Endothelial cell of umbilical vein (primary cell): ENCODE measurements at regions not wholly inside any gene's neighbourhood (a gene's known extent, or its start where the extent isn't known, plus 50 kb on each side); places are given as distances from the start of the nearest gene placed in this dataset.

Experiments used
- BruUV-seq: library from RNA; stranded (reverse); fragments of 400-500 nt; replicated peaks from 2 replicates; lab custom pipeline; 2021; lab: Mats Ljungman, UMichigan
- CTCF ChIA-PET: fragments of 300-600, 350-600 bp; sonication (Branson Sonifier 250); formaldehyde crosslinking; loops from one replicate; lab custom pipeline; 2021; ENCODE audit warnings: antibody characterized with exemption, inconsistent platforms; lab: Charles Lee
- POLR2A ChIA-PET: fragments of 300-600, 350-600 bp; sonication (Branson Sonifier 250); formaldehyde crosslinking; loops from one replicate; lab custom pipeline; 2021; ENCODE audit warnings: antibody characterized with exemption, inconsistent platforms; lab: Charles Lee
- DNase-seq: peaks from one replicate; pipeline ENCODE4 v3.0.0-alpha.2; 2011; ENCODE audit warnings: low read depth, low spot score
- FAIRE-seq: peaks from 2 replicates; lab custom pipeline; 2011; peaks lifted over from hg19 to GRCh38; lab: Jason Lieb, UNC
- H2AFZ ChIP-seq: 2 replicates; pipeline ENCODE4 v1.6.0; 2012; ENCODE audit warnings: low read depth, low read length, control low read depth, inconsistent platforms
- H3K27ac ChIP-seq: 2 replicates; pipeline ENCODE4 v1.5.1; 2011; ENCODE audit warnings: low read depth, mild to moderate bottlenecking, control low read depth, low read length, moderate library complexity; ENCODE audit not compliant: insufficient read depth
- H3K27me3 ChIP-seq, 2 experiments: 2 replicates each; pipeline versions ENCODE4 v1.6.0 to v1.6.1; 2011; ENCODE audit warnings: low read length in 2 of 2, mixed read lengths in 1 of 2; ENCODE audit not compliant: control insufficient read depth in 2 of 2, insufficient read depth in 2 of 2
- H3K36me3 ChIP-seq, 2 experiments: 2 replicates in 1 of 2; 3 replicates in 1 of 2; pipeline ENCODE4 v1.5.1; 2011; ENCODE audit warnings: low read length in 2 of 2, mild to moderate bottlenecking in 1 of 2, moderate library complexity in 1 of 2; ENCODE audit not compliant: control insufficient read depth in 2 of 2, insufficient read depth in 2 of 2; ENCODE audit errors: extremely low read depth in 1 of 2
- H3K4me1 ChIP-seq: 3 replicates; pipeline ENCODE4 v1.5.1; 2011; ENCODE audit warnings: mild to moderate bottlenecking, low read length; ENCODE audit not compliant: control insufficient read depth, insufficient read depth; ENCODE audit errors: extremely low read depth
- H3K4me2 ChIP-seq: 2 replicates; pipeline ENCODE4 v1.6.1; 2011; ENCODE audit warnings: low read length, control low read depth, mixed read lengths; ENCODE audit not compliant: insufficient read depth
- H3K4me3 ChIP-seq, 3 experiments: fragments of 200-600 bp in 1 of 3; sonication (generic), shearing (Covaris generic) in 1 of 3; replicated peaks in 1 of 3; 2 replicates each; pipeline ENCODE4 v1.5.1; 2011 to 2016; ENCODE audit warnings: control low read depth in 3 of 3, low read length in 3 of 3, mild to moderate bottlenecking in 2 of 3, inconsistent platforms in 1 of 3, low read depth in 1 of 3, moderate library complexity in 1 of 3; ENCODE audit not compliant: insufficient read depth in 1 of 3
- H3K79me2 ChIP-seq: 2 replicates; pipeline ENCODE4 v1.6.0; 2012; ENCODE audit warnings: low read length, inconsistent platforms; ENCODE audit not compliant: control insufficient read depth, insufficient read depth
- H3K9ac ChIP-seq: replicated peaks from 2 replicates; pipeline ENCODE3; 2011; ENCODE audit warnings: low read length, control low read depth; ENCODE audit not compliant: insufficient read depth; ENCODE audit errors: extremely low read depth
- H3K9me1 ChIP-seq: replicated peaks from 3 replicates; pipeline ENCODE4 v1.6.0; 2011; ENCODE audit warnings: mild to moderate bottlenecking, low read length; ENCODE audit not compliant: control insufficient read depth, insufficient read depth; ENCODE audit errors: extremely low read depth
- H3K9me3 ChIP-seq: replicated peaks from 2 replicates; pipeline ENCODE4 v1.5.1; 2012; ENCODE audit warnings: low read length, inconsistent platforms; ENCODE audit not compliant: control insufficient read depth, insufficient read depth
- H4K20me1 ChIP-seq: replicated peaks from 2 replicates; pipeline ENCODE3; 2011; ENCODE audit warnings: mild to moderate bottlenecking, low read length; ENCODE audit not compliant: control insufficient read depth, insufficient read depth; ENCODE audit errors: extremely low read depth
- CTCF ChIP-seq, 2 donors: IDR thresholded peaks; 1 replicate in 1 of 2; 2 replicates in 1 of 2; pipeline ENCODE4 v1.5.1; 2011; ENCODE audit warnings: low read length in 2 of 2, mild to moderate bottlenecking in 2 of 2, moderate library complexity in 2 of 2, control low read depth in 1 of 2, inconsistent platforms in 1 of 2, low read depth in 1 of 2; ENCODE audit not compliant: insufficient read depth in 1 of 2; ENCODE audit errors: extremely low read depth in 1 of 2
- EZH2 ChIP-seq: IDR thresholded peaks from 2 replicates; pipeline ENCODE4 v1.6.1; 2012; ENCODE audit warnings: borderline replicate concordance, low read depth, mild to moderate bottlenecking, moderate library complexity, low read length, inconsistent platforms; ENCODE audit not compliant: severe bottlenecking
- FOS ChIP-seq: IDR thresholded peaks from 2 replicates; pipeline ENCODE4 v1.6.1; 2011; ENCODE audit warnings: mild to moderate bottlenecking, low read length, moderate library complexity, borderline replicate concordance; ENCODE audit not compliant: insufficient read depth
- GATA2 ChIP-seq: IDR thresholded peaks from 2 replicates; pipeline ENCODE4 v1.7.0; 2011; ENCODE audit warnings: low read depth, mild to moderate bottlenecking, moderate library complexity, mixed read lengths, low read length; ENCODE audit not compliant: insufficient read length, insufficient read depth
- JUN ChIP-seq: IDR thresholded peaks from 2 replicates; pipeline ENCODE4 v1.6.1; 2011; ENCODE audit warnings: borderline replicate concordance, low read depth; ENCODE audit not compliant: insufficient read length, insufficient read depth
- MYC ChIP-seq: IDR thresholded peaks from one replicate; pipeline ENCODE4 v1.6.1; 2011; ENCODE audit warnings: mild to moderate bottlenecking, low read depth, low read length
- POLR2A ChIP-seq: IDR thresholded peaks from 2 replicates; pipeline ENCODE4 v1.6.1; 2012; ENCODE audit warnings: low read depth, mild to moderate bottlenecking, control low read depth, low read length
- POLR2AphosphoS5 ChIP-seq: IDR thresholded peaks from 2 replicates; pipeline ENCODE4 v1.6.1; 2012; ENCODE audit warnings: low read depth, mild to moderate bottlenecking, control low read depth, low read length, moderate library complexity; ENCODE audit not compliant: insufficient read depth
- dilution Hi-C: fragments of 300-500 bp; cut with MboI; formaldehyde crosslinking; loops from one replicate; pipeline ENCODE4 v1.15.0; 2019; ENCODE audit warnings: low sequenced_read_pairs; ENCODE audit not compliant: extremely low pct_ligation_motif_present
- intact Hi-C: fragments of 100-400 bp; cut with micrococcal nuclease; formaldehyde crosslinking; loops from one replicate; pipeline ENCODE4 v1.10.0; 2022
- TF ChIP-seq, protein P1 (sequence below): IDR thresholded peaks from 2 replicates; pipeline ENCODE4 v1.6.1; 2011; ENCODE audit not compliant: insufficient read depth, insufficient read length

GRCh38 chr6:90932351-90932750 is 345.5 kb upstream of the MAP3K7 start:
- Histone ChIP-seq H3K4me3 (no peak overlapping the region), H2AFZ (no peak overlapping the region), H3K79me2 (no peaks in the 10 kb centered on the region), H3K9ac (no peak overlapping the region), H3K9me3 (no peaks in the 10 kb centered on the region), H3K27ac (no peak overlapping the region), H3K36me3 (no peaks in the 10 kb centered on the region), H3K4me1 (no peaks in the 10 kb centered on the region), H3K27me3 (peaks cover 0 to 1% of the 10 kb centered on the region in 2 experiments), H3K9me1 (no peaks in the 10 kb centered on the region), H4K20me1 (no peaks in the 10 kb centered on the region), H3K4me2 (no peak overlapping the region)
- ChIA-PET CTCF (no interaction called here), POLR2A (no interaction called here)
- DNase-seq (no peak), FAIRE-seq (no peak)
- BruUV-seq: no TSS peak
- TF ChIP-seq EZH2 (no peak), FOS (no peak), JUN (no peak), GATA2 (no peak), POLR2AphosphoS5 (no peak), POLR2A (no peak), MYC (no peak), CTCF (IDR thresholded peaks at IDR 0.05; ENCODE audit: extremely low read depth in 1 of 2, insufficient read depth in 1 of 2, low read depth in 1 of 2, low read length in 2 of 2) (no peak)
- TF ChIP-seq, protein P1, sequence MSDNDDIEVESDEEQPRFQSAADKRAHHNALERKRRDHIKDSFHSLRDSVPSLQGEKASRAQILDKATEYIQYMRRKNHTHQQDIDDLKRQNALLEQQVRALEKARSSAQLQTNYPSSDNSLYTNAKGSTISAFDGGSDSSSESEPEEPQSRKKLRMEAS: no peak
- dilution Hi-C loops: no loop called here
- intact Hi-C loops: loop anchor here (10.0 kb wide), 1 partner anchor 602 kb away; no protein-coding TSS in a partner anchor
